T-helper 1 cell treated with Interleukin-12 subunit alpha and Interleukin-12 subunit beta and Interleukin-4 antibody, amounts not matched to agents 30 μg/mL and 1 μg/mL, for 36 hours (primary cell): ENCODE measurements at regions not wholly inside any gene's neighbourhood (a gene's known extent, or its start where the extent isn't known, plus 50 kb on each side); places are given as distances from the start of the nearest gene placed in this dataset.
"Not testable (repeated sequence)": the region's sequence is repeated elsewhere in the genome, so short reads cannot be mapped to it uniquely, and the experiment has no call there.

Source experiments
- H3K27ac Mint-ChIP-seq: one replicate; pipeline ENCODE4 v1.8.0; 2021; ENCODE audit warnings: mild to moderate bottlenecking, mixed read lengths
- H3K27me3 Mint-ChIP-seq: one replicate; pipeline ENCODE4 v1.8.0; 2021; ENCODE audit warnings: low read depth, mixed read lengths
- H3K36me3 Mint-ChIP-seq: one replicate; pipeline ENCODE4 v1.8.0; 2021; ENCODE audit warnings: low read depth, mixed read lengths
- H3K4me1 Mint-ChIP-seq: one replicate; pipeline ENCODE4 v1.8.0; 2021; ENCODE audit warnings: low read depth, mixed read lengths
- H3K4me3 Mint-ChIP-seq: one replicate; pipeline ENCODE4 v1.8.0; 2021; ENCODE audit warnings: mild to moderate bottlenecking, moderate library complexity, mixed read lengths
- H3K9me3 Mint-ChIP-seq: one replicate; pipeline ENCODE4 v1.8.0; 2021; ENCODE audit warnings: mixed read lengths

DNA sequence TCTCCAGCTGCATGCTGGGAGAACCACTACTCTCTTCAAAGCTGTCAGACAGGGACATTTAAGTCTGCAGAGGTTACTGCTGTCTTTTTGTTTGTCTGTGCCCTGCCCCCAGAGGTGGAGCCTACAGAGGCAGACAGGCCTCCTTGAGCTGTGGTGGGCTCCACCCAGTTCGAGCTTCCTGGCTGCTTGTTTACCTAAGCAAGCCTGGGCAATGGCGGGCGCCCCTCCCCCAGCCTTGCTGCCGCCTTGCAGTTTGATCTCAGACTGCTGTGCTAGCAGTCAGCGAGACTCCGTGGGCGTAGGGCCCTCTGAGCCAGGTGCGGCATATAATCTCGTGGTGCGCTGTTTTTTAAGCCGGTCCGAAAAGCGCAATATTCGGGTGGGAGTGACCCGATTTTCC, 215.0 kb downstream of the STIM2 start:
- H3K4me3 Mint-ChIP-seq, H3K36me3 Mint-ChIP-seq, H3K27me3 Mint-ChIP-seq, H3K9me3 Mint-ChIP-seq, H3K27ac Mint-ChIP-seq, H3K4me1 Mint-ChIP-seq: not testable (repeated sequence)

DNA sequence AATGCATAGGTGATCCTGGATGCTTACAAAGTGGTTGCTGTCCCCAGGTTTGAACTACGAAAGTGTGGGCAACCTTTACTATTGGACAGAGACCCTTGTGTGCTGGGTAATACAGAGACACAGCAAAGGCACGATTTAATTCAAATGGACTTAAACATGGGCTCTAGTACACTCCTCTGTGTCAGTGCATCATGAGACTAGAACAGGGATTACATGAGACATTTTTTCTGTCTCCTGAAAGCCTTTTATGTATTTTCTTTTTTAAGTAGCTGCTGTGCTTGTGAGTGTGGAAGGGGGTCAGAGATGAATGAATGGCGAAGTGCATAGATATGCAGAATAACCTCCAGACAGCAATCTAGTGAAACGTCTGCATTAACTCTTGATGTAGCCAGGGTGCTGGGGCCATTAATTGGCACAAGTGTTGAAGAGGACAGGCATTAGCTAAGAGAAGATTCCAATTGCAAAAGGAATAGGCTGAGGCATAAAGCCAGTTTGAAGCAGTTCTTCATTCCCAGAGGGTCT, 218.4 kb downstream of the STIM2 start:
- Mint-ChIP-seq H3K4me3 (no peak overlapping the region), H3K4me1 (no peaks in the 10 kb centered on the region), H3K9me3 (peaks cover 4% of the 10 kb centered on the region), H3K27ac (no peak overlapping the region), H3K27me3 (peaks cover 13% of the 10 kb centered on the region), H3K36me3 (no peaks in the 10 kb centered on the region)

GRCh38 chr4:27081675-27082586, 221.3 kb downstream of the STIM2 start:
- Mint-ChIP-seq H3K36me3 (no peaks in the 10 kb centered on the region), H3K4me1 (no peaks in the 10 kb centered on the region), H3K27ac (no peak overlapping the region), H3K9me3 (no peaks in the 10 kb centered on the region), H3K4me3 (no peak overlapping the region), H3K27me3 (peaks cover 36% of the 10 kb centered on the region)

GRCh38 chr4:27082776-27083175, 222.1 kb downstream of the STIM2 start:
- peaks cover 43% of the 10 kb centered on the region for H3K27me3 Mint-ChIP-seq
- no peaks in the 10 kb centered on the region for H3K9me3 Mint-ChIP-seq
- H3K4me3 Mint-ChIP-seq: no peak overlapping the region
- H3K4me1 Mint-ChIP-seq: no peaks in the 10 kb centered on the region
- H3K27ac Mint-ChIP-seq: no peak overlapping the region
- no peaks in the 10 kb centered on the region for H3K36me3 Mint-ChIP-seq

DNA sequence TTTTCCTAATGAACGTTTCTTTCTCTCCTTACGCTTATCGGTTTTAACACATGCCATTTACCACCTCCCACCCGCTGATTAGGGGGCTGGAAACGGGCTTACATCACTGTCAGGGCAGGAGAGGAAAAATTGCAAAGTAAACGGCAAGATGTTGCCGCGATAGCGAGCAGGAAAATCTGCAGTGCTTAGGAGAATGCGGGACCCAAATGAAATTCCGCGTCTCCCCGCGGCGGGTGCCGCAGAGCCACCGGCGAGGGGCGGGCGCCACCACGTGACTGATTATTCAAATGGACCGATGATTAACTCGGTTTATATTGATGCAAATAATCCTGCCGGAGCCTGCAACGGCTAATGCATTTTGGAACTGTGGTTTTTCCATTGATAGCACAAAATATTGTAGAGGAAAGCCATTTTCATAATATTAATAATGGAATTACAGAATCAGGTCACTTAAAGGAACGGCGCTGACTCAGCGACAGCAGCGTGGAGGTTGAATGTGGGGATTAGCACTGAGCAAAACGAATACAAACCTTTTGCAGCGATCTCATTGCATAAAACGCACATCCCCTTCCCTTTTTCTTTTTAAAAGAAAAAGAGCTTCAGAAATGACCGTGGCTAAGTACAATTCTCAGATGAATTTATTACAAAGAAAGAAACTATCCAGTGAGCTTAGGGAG, 224.2 kb downstream of the STIM2 start:
- peaks cover 51% of the 10 kb centered on the region for H3K27me3 Mint-ChIP-seq

GRCh38 chr4:27085396-27085795, 224.8 kb downstream of the STIM2 start:
- Mint-ChIP-seq H3K9me3 (no peaks in the 10 kb centered on the region), H3K4me1 (no peaks in the 10 kb centered on the region), H3K27me3 (peaks cover 51% of the 10 kb centered on the region), H3K4me3 (no peak overlapping the region), H3K36me3 (no peaks in the 10 kb centered on the region), H3K27ac (no peak overlapping the region)

More for the DNA sequence above, 224.2 kb downstream of the STIM2 start:
- Mint-ChIP-seq H3K4me3 (no peak overlapping the region), H3K9me3 (no peaks in the 10 kb centered on the region), H3K36me3 (no peaks in the 10 kb centered on the region), H3K27ac (no peak overlapping the region), H3K4me1 (no peaks in the 10 kb centered on the region)

DNA sequence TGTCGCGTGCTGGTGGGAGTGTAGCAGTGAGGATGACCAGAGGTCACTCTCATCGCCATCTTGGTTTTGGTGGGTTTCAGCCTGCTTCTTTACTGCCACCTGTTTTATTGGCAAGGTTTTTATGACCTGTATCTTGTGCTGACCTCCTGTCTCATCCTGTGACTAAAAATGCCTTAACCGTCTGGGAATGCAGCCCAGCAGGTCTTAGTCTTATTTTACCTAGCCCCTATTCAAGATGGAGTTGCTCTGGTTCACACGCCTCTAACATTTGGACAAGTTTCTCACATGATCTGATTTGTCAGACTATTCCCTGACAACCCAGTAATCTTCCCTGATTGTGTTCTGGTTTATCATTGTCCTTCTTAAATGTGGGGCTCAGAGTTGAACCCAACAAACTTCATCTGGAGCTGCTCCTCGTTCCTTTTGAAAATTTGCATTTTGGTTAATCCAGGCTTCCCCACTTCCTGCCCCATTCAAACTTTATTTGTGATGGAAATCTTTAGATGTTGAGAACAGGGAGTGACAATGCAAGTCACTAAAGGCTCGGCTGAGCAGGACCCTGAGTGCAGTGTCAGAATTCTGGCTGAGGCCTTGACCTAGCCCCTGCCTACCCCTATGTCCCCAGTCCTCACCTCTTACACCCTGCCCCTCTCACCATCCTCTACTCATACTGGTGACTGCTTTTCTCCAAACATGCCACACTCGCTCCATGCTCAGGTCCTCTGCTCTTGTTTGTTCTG, 226.8 kb downstream of the STIM2 start:
- no peak overlapping the region for H3K4me3 Mint-ChIP-seq
- H3K9me3 Mint-ChIP-seq: no peaks in the 10 kb centered on the region
- H3K4me1 Mint-ChIP-seq: no peaks in the 10 kb centered on the region
- H3K27ac Mint-ChIP-seq: no peak overlapping the region
- peaks cover 51% of the 10 kb centered on the region for H3K27me3 Mint-ChIP-seq
- H3K36me3 Mint-ChIP-seq: no peaks in the 10 kb centered on the region

DNA sequence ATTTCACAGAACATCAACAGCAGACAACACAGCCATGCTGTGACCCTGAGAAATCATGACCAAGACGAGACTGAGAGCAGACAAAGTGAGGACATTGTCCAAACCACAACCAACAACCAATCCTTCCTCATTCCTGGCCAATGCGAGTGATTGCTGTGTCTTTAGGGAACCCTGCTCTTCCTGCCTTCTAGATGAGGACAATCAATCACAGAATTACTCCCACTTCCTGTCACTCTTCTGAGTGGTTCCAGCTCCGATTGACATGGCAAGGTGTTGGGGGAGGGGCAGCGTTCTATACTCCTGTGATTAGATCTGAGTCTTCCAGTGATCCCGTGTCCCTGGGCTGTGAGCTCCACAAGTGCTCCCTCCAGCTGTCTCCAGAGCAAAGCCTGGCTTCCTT, 227.8 kb downstream of the STIM2 start:
- Mint-ChIP-seq H3K4me3 (no peak overlapping the region), H3K27me3 (peaks cover 44% of the 10 kb centered on the region)

GRCh38 chr4:27089186-27089585, 228.5 kb downstream of the STIM2 start:
- Mint-ChIP-seq H3K9me3 (no peaks in the 10 kb centered on the region), H3K27ac (no peak overlapping the region), H3K27me3 (peaks cover 37% of the 10 kb centered on the region), H3K4me1 (no peaks in the 10 kb centered on the region), H3K36me3 (no peaks in the 10 kb centered on the region), H3K4me3 (no peak overlapping the region)

More for the DNA sequence above, 227.8 kb downstream of the STIM2 start:
- H3K9me3 Mint-ChIP-seq: no peaks in the 10 kb centered on the region
- no peaks in the 10 kb centered on the region for H3K36me3 Mint-ChIP-seq
- H3K27ac Mint-ChIP-seq: no peak overlapping the region
- no peaks in the 10 kb centered on the region for H3K4me1 Mint-ChIP-seq

DNA sequence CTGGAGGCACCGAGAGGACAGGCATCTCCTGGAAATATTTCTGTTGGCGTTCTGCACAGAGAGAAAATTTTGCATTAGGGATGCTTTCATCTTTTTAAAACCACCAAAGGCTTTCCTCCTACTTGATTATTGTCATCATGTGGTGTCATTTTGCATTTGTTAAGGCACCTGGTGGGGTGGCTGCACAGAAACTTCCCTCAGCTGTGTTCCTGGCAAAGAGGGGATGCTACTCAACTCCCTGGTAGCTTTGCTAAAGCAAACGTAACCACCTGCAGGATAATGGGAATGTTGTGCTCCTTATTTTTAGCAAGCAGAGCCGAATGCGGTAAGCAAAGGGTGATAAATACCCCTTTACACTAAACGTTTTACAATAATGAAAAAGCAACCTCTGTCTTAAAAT, 229.8 kb downstream of the STIM2 start:
- H3K4me1 Mint-ChIP-seq: no peaks in the 10 kb centered on the region
- no peaks in the 10 kb centered on the region for H3K9me3 Mint-ChIP-seq
- H3K4me3 Mint-ChIP-seq: no peak overlapping the region
- H3K27ac Mint-ChIP-seq: no peak overlapping the region
- peaks cover 25% of the 10 kb centered on the region for H3K27me3 Mint-ChIP-seq
- no peaks in the 10 kb centered on the region for H3K36me3 Mint-ChIP-seq

DNA sequence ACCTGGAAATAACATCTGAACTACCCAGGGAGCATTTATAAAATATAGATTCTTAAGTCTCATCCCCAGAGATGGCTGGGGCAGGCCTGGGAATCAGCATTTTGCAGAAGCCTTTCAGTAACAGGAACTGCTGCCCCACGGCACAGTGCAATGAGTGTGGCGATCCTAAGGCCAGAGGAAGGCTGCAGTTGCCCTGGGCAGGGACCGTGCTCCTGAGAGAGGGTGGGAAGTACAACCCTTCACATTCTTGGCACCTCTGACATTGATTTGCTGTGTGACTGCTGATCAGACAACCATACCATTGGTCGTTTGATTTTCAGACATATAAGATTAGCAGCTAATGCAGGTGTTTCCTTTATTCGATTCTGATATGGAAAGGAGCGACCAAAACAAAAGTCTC, 233.6 kb downstream of the STIM2 start:
- Mint-ChIP-seq H3K9me3 (no peaks in the 10 kb centered on the region), H3K4me1 (no peaks in the 10 kb centered on the region), H3K36me3 (no peaks in the 10 kb centered on the region), H3K27me3 (no peaks in the 10 kb centered on the region), H3K4me3 (no peak overlapping the region), H3K27ac (no peak overlapping the region)

GRCh38 chr4:27094783-27095182, 234.1 kb downstream of the STIM2 start:
- no peak overlapping the region for H3K27ac Mint-ChIP-seq
- no peak overlapping the region for H3K4me3 Mint-ChIP-seq
- no peaks in the 10 kb centered on the region for H3K27me3 Mint-ChIP-seq
- H3K4me1 Mint-ChIP-seq: no peaks in the 10 kb centered on the region
- no peaks in the 10 kb centered on the region for H3K9me3 Mint-ChIP-seq
- H3K36me3 Mint-ChIP-seq: no peaks in the 10 kb centered on the region

DNA sequence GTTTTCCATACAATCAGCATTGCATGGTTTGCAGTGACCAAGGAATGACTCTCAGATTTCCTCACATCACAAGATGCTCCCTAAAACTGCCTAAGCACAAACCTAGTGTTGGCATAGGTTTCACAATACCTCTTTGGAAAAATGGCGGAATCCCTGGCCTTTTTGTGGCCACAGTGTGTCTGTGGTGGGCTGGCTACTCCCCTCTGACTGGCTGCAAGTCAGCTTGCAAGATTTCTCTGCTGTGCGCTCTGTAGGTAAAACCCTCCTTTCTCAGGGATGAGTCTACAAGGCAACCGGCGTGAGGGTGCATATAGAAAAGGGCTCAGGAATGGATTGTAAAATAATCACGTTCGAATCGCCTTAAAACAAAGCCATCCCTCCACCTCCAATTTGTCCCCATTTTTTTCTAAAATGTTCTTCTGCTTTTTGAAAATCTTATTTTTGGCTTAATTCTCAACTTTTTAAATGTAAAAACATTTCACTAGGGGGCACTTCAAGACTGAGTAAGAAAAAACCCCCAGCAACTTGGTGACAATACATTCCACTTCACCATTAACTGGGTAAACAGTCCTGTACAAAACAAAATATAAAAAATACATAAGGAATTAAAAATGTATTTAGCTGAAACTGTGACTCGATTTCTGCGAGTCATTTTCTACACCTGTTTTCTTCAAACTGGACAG, 235.6 kb downstream of the STIM2 start:
- Mint-ChIP-seq H3K4me1 (no peaks in the 10 kb centered on the region), H3K36me3 (no peaks in the 10 kb centered on the region), H3K9me3 (no peaks in the 10 kb centered on the region), H3K4me3 (no peak overlapping the region), H3K27ac (no peak overlapping the region), H3K27me3 (no peaks in the 10 kb centered on the region)

DNA sequence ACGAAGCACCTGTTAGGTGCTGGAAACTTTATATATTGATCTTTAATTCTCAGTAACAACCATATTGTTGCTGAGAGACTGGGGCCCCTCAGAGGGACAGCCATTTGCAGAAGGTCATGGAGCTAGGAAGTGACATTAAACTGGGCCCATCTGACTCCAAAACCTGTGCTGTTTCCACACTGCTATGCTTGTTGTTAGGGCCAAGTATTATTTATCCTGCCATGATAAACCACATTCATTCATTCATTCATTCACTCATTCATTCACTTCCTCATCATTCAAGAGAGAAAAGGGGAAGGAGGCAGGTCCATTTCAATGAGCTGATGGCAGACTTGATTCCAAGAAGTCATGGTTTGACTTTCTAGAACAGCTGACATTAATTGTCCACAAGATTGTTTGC, 237.4 kb downstream of the STIM2 start:
- H3K36me3 Mint-ChIP-seq: no peaks in the 10 kb centered on the region
- no peaks in the 10 kb centered on the region for H3K4me1 Mint-ChIP-seq
- H3K27me3 Mint-ChIP-seq: no peaks in the 10 kb centered on the region

More for the DNA sequence above, 237.4 kb downstream of the STIM2 start:
- no peaks in the 10 kb centered on the region for H3K9me3 Mint-ChIP-seq
- no peak overlapping the region for H3K27ac Mint-ChIP-seq
- H3K4me3 Mint-ChIP-seq: no peak overlapping the region
